WTC11 (cell line): ENCODE measurements at regions not wholly inside any gene's neighbourhood (a gene's known extent, or its start where the extent isn't known, plus 50 kb on each side); places are given as distances from the start of the nearest gene placed in this dataset.

Source experiments
- ATAC-seq: fragments of 200-7000 bp; cut with Tn5 transposase; 2 replicates; pipeline ENCODE4 v1.10.0; 2021; ENCODE audit warnings: mild to moderate bottlenecking, moderate library complexity
- CTCF ChIA-PET: fragments of 300-600 bp; sonication (Branson Sonifier 250); formaldehyde crosslinking; loops from one replicate; lab custom pipeline; 2021; ENCODE audit warnings: antibody characterized with exemption; lab: Charles Lee
- POLR2A ChIA-PET: fragments of 350-600 bp; sonication (Branson Sonifier 250); formaldehyde crosslinking; loops from one replicate; lab custom pipeline; 2021; ENCODE audit warnings: antibody characterized with exemption; lab: Charles Lee
- DNase-seq: peaks from one replicate; pipeline ENCODE4 v3.0.0; 2021; ENCODE audit warnings: low spot score
- H3K27ac Mint-ChIP-seq: 2 replicates; pipeline ENCODE4 v1.8.0; 2021; ENCODE audit warnings: mixed read lengths
- H3K27me3 Mint-ChIP-seq: 2 replicates; pipeline ENCODE4 v1.8.0; 2021; ENCODE audit warnings: low read depth, mild to moderate bottlenecking, moderate library complexity, mixed read lengths
- H3K36me3 Mint-ChIP-seq: 2 replicates; pipeline ENCODE4 v1.8.0; 2021; ENCODE audit warnings: mixed read lengths
- H3K4me1 Mint-ChIP-seq: 2 replicates; pipeline ENCODE4 v1.8.0; 2022; ENCODE audit warnings: mixed read lengths
- H3K4me3 Mint-ChIP-seq: 2 replicates; pipeline ENCODE4 v1.8.0; 2021; ENCODE audit warnings: mild to moderate bottlenecking, moderate library complexity, mixed read lengths
- H3K9me3 Mint-ChIP-seq: 2 replicates; pipeline ENCODE4 v1.8.0; 2021; ENCODE audit warnings: mixed read lengths
- ATF6 ChIP-seq: sonication (generic); formaldehyde crosslinking; IDR thresholded peaks from 2 replicates; pipeline ENCODE4 v1.8.1; 2023; ENCODE audit warnings: mild to moderate bottlenecking, missing genetic modification reagents
- CDX4 ChIP-seq: fragments of 250-450 bp; sonication (Bioruptor Pico); IDR thresholded peaks from 2 replicates; pipeline ENCODE4 v1.9.0; 2021; ENCODE audit warnings: moderate library complexity, mild to moderate bottlenecking, inconsistent platforms, borderline replicate concordance
- CREM ChIP-seq: sonication (generic); formaldehyde crosslinking; IDR thresholded peaks from 2 replicates; pipeline ENCODE4 v1.8.1; 2022; ENCODE audit warnings: mild to moderate bottlenecking, missing genetic modification reagents, moderate library complexity
- GABPB1 ChIP-seq: sonication (generic); formaldehyde crosslinking; IDR thresholded peaks from 2 replicates; pipeline ENCODE4 v1.8.1; 2023; ENCODE audit warnings: mild to moderate bottlenecking, missing genetic modification reagents
- HMGXB4 ChIP-seq: sonication (generic); formaldehyde crosslinking; IDR thresholded peaks from 2 replicates; pipeline ENCODE4 v1.8.1; 2023; ENCODE audit warnings: mild to moderate bottlenecking, moderate library complexity, missing genetic modification reagents
- IRF2 ChIP-seq: sonication (generic); formaldehyde crosslinking; IDR thresholded peaks from 2 replicates; pipeline ENCODE4 v1.8.0; 2022; ENCODE audit warnings: low read depth, missing genetic modification reagents, borderline replicate concordance
- NFE2L1 ChIP-seq: sonication (generic); formaldehyde crosslinking; IDR thresholded peaks from 2 replicates; pipeline ENCODE4 v1.8.1; 2023; ENCODE audit warnings: missing genetic modification reagents
- NR2C2 ChIP-seq: sonication (generic); formaldehyde crosslinking; IDR thresholded peaks from 2 replicates; pipeline ENCODE4 v1.8.0; 2022; ENCODE audit warnings: mild to moderate bottlenecking, missing genetic modification reagents
- OVOL2 ChIP-seq: fragments of 250-450 bp; sonication (Bioruptor Pico); IDR thresholded peaks from 2 replicates; pipeline ENCODE4 v1.9.0; 2021; ENCODE audit warnings: mild to moderate bottlenecking, borderline replicate concordance
- PRDM15 ChIP-seq: sonication (generic); formaldehyde crosslinking; IDR thresholded peaks from 2 replicates; pipeline ENCODE4 v1.8.0; 2022; ENCODE audit warnings: missing genetic modification reagents
- SMAD3 ChIP-seq: sonication (generic); formaldehyde crosslinking; IDR thresholded peaks from 2 replicates; pipeline ENCODE4 v1.8.0; 2022; ENCODE audit warnings: missing genetic modification reagents, mild to moderate bottlenecking, borderline replicate concordance
- SMAD4 ChIP-seq: sonication (generic); formaldehyde crosslinking; IDR thresholded peaks from 2 replicates; pipeline ENCODE4 v1.8.0; 2022; ENCODE audit warnings: mild to moderate bottlenecking, missing genetic modification reagents
- USF1 ChIP-seq: sonication (generic); formaldehyde crosslinking; IDR thresholded peaks from 2 replicates; pipeline ENCODE4 v1.8.0; 2022; ENCODE audit warnings: mild to moderate bottlenecking, missing genetic modification reagents
- ZBTB21 ChIP-seq: sonication (generic); formaldehyde crosslinking; IDR thresholded peaks from 2 replicates; pipeline ENCODE4 v1.8.1; 2023; ENCODE audit warnings: mild to moderate bottlenecking, missing genetic modification reagents, borderline replicate concordance
- ZNF263 ChIP-seq: sonication (generic); formaldehyde crosslinking; IDR thresholded peaks from 2 replicates; pipeline ENCODE4 v1.8.1; 2022; ENCODE audit warnings: low read depth, mild to moderate bottlenecking, moderate library complexity, missing genetic modification reagents
- ZNF425 ChIP-seq: fragments of 250-450 bp; sonication (Bioruptor Pico); conservative IDR thresholded peaks from 2 replicates; pipeline ENCODE4 v1.9.0; 2021; ENCODE audit warnings: mild to moderate bottlenecking
- TF ChIP-seq, protein P1 (sequence below): sonication (generic); formaldehyde crosslinking; IDR thresholded peaks from 2 replicates; pipeline ENCODE4 v1.8.1; 2022; ENCODE audit warnings: mild to moderate bottlenecking, missing genetic modification reagents, moderate library complexity, borderline replicate concordance
- TF ChIP-seq, protein P2 (sequence below): sonication (generic); formaldehyde crosslinking; IDR thresholded peaks from 2 replicates; pipeline ENCODE4 v1.8.1; 2023; ENCODE audit warnings: mild to moderate bottlenecking, missing genetic modification reagents
- TF ChIP-seq, protein P3 (sequence below): sonication (generic); formaldehyde crosslinking; IDR thresholded peaks from 2 replicates; pipeline ENCODE4 v1.8.1; 2023; ENCODE audit warnings: mild to moderate bottlenecking, missing genetic modification reagents, borderline replicate concordance

GRCh38 chrX:39384996-39385395, 583.7 kb downstream of the MID1IP1 start (continued):
- TF ChIP-seq, protein P1, sequence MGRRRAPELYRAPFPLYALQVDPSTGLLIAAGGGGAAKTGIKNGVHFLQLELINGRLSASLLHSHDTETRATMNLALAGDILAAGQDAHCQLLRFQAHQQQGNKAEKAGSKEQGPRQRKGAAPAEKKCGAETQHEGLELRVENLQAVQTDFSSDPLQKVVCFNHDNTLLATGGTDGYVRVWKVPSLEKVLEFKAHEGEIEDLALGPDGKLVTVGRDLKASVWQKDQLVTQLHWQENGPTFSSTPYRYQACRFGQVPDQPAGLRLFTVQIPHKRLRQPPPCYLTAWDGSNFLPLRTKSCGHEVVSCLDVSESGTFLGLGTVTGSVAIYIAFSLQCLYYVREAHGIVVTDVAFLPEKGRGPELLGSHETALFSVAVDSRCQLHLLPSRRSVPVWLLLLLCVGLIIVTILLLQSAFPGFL: no peak
- TF ChIP-seq OVOL2 (CRISPR knock-in tag): no peak
- no peak for TF ChIP-seq USF1 (CRISPR knock-in tag)
- no peak for TF ChIP-seq SMAD3
- TF ChIP-seq IRF2 (CRISPR knock-in tag): no peak
- TF ChIP-seq HMGXB4: no peak
- no peak for TF ChIP-seq ZNF263 (CRISPR knock-in tag)
- TF ChIP-seq NFE2L1 (CRISPR knock-in tag): no peak
- no peak for TF ChIP-seq ZBTB21 (CRISPR knock-in tag)
- TF ChIP-seq CDX4 (CRISPR knock-in tag): no peak

DNA sequence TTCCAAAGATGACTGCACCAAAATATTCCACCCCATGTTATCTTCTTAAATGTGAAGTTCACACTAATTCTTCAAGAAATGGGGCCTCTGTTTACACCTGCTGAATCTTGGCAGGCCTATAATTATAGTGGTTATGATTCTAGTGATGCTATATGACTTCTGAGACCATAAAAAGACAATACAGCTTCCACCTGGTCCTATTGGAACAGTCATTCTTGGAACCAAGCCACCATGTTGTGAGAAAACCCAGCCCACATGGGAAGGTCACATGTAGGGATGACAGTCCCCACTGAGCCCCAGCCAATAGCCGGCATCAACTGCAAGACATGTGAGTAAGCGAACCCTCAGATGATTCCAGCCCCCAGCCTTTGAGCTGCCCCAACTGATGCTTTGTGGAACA, 587.5 kb downstream of the MID1IP1 start:
- no peak overlapping the region for H3K27ac Mint-ChIP-seq
- no peaks in the 10 kb centered on the region for H3K9me3 Mint-ChIP-seq
- no peaks in the 10 kb centered on the region for H3K27me3 Mint-ChIP-seq
- H3K36me3 Mint-ChIP-seq: no peaks in the 10 kb centered on the region
- CTCF ChIA-PET: interaction anchor here (0.6 kb wide), 1 partner anchor 707 kb away, joined by 3 read pairs; no protein-coding TSS in a partner anchor
- peaks cover 3% of the 10 kb centered on the region; the same call in 1 of the 2 replicates for H3K4me1 Mint-ChIP-seq
- no peak for ATAC-seq
- no peak overlapping the region for H3K4me3 Mint-ChIP-seq
- POLR2A ChIA-PET: no interaction called here
- DNase-seq: no peak
- TF ChIP-seq NR2C2 (CRISPR knock-in tag): no peak
- TF ChIP-seq, protein P2, sequence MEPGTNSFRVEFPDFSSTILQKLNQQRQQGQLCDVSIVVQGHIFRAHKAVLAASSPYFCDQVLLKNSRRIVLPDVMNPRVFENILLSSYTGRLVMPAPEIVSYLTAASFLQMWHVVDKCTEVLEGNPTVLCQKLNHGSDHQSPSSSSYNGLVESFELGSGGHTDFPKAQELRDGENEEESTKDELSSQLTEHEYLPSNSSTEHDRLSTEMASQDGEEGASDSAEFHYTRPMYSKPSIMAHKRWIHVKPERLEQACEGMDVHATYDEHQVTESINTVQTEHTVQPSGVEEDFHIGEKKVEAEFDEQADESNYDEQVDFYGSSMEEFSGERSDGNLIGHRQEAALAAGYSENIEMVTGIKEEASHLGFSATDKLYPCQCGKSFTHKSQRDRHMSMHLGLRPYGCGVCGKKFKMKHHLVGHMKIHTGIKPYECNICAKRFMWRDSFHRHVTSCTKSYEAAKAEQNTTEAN (CRISPR knock-in tag): no peak
- TF ChIP-seq ZNF425 (CRISPR knock-in tag): no peak
- TF ChIP-seq, protein P3, sequence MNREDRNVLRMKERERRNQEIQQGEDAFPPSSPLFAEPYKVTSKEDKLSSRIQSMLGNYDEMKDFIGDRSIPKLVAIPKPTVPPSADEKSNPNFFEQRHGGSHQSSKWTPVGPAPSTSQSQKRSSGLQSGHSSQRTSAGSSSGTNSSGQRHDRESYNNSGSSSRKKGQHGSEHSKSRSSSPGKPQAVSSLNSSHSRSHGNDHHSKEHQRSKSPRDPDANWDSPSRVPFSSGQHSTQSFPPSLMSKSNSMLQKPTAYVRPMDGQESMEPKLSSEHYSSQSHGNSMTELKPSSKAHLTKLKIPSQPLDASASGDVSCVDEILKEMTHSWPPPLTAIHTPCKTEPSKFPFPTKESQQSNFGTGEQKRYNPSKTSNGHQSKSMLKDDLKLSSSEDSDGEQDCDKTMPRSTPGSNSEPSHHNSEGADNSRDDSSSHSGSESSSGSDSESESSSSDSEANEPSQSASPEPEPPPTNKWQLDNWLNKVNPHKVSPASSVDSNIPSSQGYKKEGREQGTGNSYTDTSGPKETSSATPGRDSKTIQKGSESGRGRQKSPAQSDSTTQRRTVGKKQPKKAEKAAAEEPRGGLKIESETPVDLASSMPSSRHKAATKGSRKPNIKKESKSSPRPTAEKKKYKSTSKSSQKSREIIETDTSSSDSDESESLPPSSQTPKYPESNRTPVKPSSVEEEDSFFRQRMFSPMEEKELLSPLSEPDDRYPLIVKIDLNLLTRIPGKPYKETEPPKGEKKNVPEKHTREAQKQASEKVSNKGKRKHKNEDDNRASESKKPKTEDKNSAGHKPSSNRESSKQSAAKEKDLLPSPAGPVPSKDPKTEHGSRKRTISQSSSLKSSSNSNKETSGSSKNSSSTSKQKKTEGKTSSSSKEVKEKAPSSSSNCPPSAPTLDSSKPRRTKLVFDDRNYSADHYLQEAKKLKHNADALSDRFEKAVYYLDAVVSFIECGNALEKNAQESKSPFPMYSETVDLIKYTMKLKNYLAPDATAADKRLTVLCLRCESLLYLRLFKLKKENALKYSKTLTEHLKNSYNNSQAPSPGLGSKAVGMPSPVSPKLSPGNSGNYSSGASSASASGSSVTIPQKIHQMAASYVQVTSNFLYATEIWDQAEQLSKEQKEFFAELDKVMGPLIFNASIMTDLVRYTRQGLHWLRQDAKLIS: no peak
- TF ChIP-seq CREM (CRISPR knock-in tag): no peak
- TF ChIP-seq PRDM15 (CRISPR knock-in tag): no peak
- no peak for TF ChIP-seq GABPB1
- no peak for TF ChIP-seq SMAD4 (CRISPR knock-in tag)
- TF ChIP-seq ZBTB21 (CRISPR knock-in tag): no peak
- TF ChIP-seq ATF6 (CRISPR knock-in tag): no peak
